GM12878 (cell line): ENCODE measurements at regions not wholly inside any gene's neighbourhood (a gene's known extent, or its start where the extent isn't known, plus 50 kb on each side); places are given as distances from the start of the nearest gene placed in this dataset.
"Not testable (repeated sequence)": the region's sequence is repeated elsewhere in the genome, so short reads cannot be mapped to it uniquely, and the experiment has no call there.

Source experiments
- ATAC-seq: fragments of 200-7000 bp; cut with Tn5 transposase; 3 replicates; pipeline ENCODE4 v1.9.1; 2020; ENCODE audit warnings: mild to moderate bottlenecking, moderate library complexity
- BruUV-seq: library from RNA; stranded (reverse); fragments of 400-500 nt; replicated peaks from 2 replicates; lab custom pipeline; 2021; lab: Mats Ljungman, UMichigan
- CTCF ChIA-PET: fragments of 300-600 bp; sonication (Branson Sonifier 250); formaldehyde crosslinking; extraction: SDS; loops from one replicate; lab custom pipeline; 2021; ENCODE audit warnings: inconsistent platforms; lab: Yijun Ruan, JAX
- POLR2A ChIA-PET: fragments of 350-600 bp; formaldehyde crosslinking; extraction: SDS; loops from one replicate; lab custom pipeline; 2021; ENCODE audit warnings: inconsistent platforms; lab: Charles Lee
- RAD21 ChIA-PET: fragments of 300-600 bp; sonication (Branson Sonifier 250); formaldehyde crosslinking; loops from one replicate; lab custom pipeline; 2023; ENCODE audit warnings: antibody characterized with exemption; ENCODE audit not compliant: unreplicated experiment; lab: Charles Lee
- SMC1A ChIA-PET: fragments of 300-600 bp; sonication (Branson Sonifier 250); formaldehyde crosslinking; loops from one replicate; lab custom pipeline; 2023; ENCODE audit not compliant: unreplicated experiment, uncharacterized antibody; lab: Charles Lee
- DNase-seq: peaks from one replicate; pipeline ENCODE4 v3.0.0-alpha.2; 2011; ENCODE audit warnings: low read depth, low spot score
- FAIRE-seq: peaks from 3 replicates; lab custom pipeline; 2011; peaks lifted over from hg19 to GRCh38; lab: Jason Lieb, UNC
- H2AFZ ChIP-seq: 2 replicates; pipeline ENCODE4 v1.6.0; 2011; ENCODE audit warnings: low read depth, low read length, control low read depth; ENCODE audit not compliant: control insufficient read depth
- H3K27ac ChIP-seq: 2 replicates; pipeline ENCODE4 v1.5.1; 2011; ENCODE audit warnings: control low read depth; ENCODE audit not compliant: control insufficient read depth, insufficient read depth
- H3K27me3 ChIP-seq, 2 experiments: replicated peaks in 1 of 2; 2 replicates each; pipeline versions ENCODE4 v1.6.0 to v1.6.1; 2011; ENCODE audit warnings: low read length in 1 of 2; ENCODE audit not compliant: control insufficient read depth in 2 of 2, insufficient read depth in 2 of 2
- H3K36me3 ChIP-seq, 2 experiments: 2 replicates each; pipeline ENCODE4 v1.5.1; 2011; ENCODE audit warnings: low read length in 1 of 2; ENCODE audit not compliant: control insufficient read depth in 2 of 2, insufficient read depth in 2 of 2
- H3K4me1 ChIP-seq: 2 replicates; pipeline ENCODE4 v1.6.1; 2011; ENCODE audit warnings: mild to moderate bottlenecking, low read length, moderate library complexity, mixed read lengths; ENCODE audit not compliant: control insufficient read depth, insufficient read depth
- H3K4me2 ChIP-seq: 2 replicates; pipeline ENCODE4 v1.6.0; 2011; ENCODE audit warnings: control low read depth; ENCODE audit not compliant: control insufficient read depth, insufficient read depth
- H3K4me3 ChIP-seq: fragments of 200-600 bp; sonication (generic); 2 replicates; pipeline ENCODE4 v1.5.1; 2016
- H3K79me2 ChIP-seq: 2 replicates; pipeline ENCODE4 v1.6.0; 2011; ENCODE audit warnings: low read length; ENCODE audit not compliant: control insufficient read depth, insufficient read depth
- H3K9ac ChIP-seq: 2 replicates; pipeline ENCODE4 v1.8.0; 2011; ENCODE audit warnings: low read length, control low read depth, mixed read lengths; ENCODE audit not compliant: control insufficient read depth, insufficient read depth
- H3K9me3 ChIP-seq: replicated peaks from 3 replicates; pipeline ENCODE4 v1.5.1; 2011; ENCODE audit warnings: mild to moderate bottlenecking, low read length; ENCODE audit not compliant: control insufficient read depth, insufficient read depth
- H4K20me1 ChIP-seq: 2 replicates; pipeline ENCODE4 v1.6.0; 2011; ENCODE audit not compliant: control insufficient read depth, insufficient read depth
- BRCA1 ChIP-seq: IDR thresholded peaks from 2 replicates; pipeline ENCODE4 v1.6.1; 2011; ENCODE audit warnings: low read depth, low read length, improper control_type of control experiment
- CBX5 ChIP-seq: sonication (generic); IDR thresholded peaks from 2 replicates; pipeline ENCODE4 v1.6.1; 2016; ENCODE audit warnings: low read depth, moderate library complexity, mild to moderate bottlenecking, inconsistent platforms
- CHD4 ChIP-seq: fragments of 200-600 bp; sonication (generic); IDR thresholded peaks from 2 replicates; pipeline ENCODE4 v1.6.1; 2016; ENCODE audit warnings: mild to moderate bottlenecking
- CREM ChIP-seq: IDR thresholded peaks from 2 replicates; pipeline ENCODE4 v1.6.1; 2014; ENCODE audit warnings: antibody characterized with exemption, low read depth
- ETV6 ChIP-seq, 2 experiments: fragments of 450-650 bp in 1 of 2; IDR thresholded peaks in 1 of 2; conservative IDR thresholded peaks in 1 of 2; 2 replicates each; pipeline ENCODE4 v1.6.1; 2014; ENCODE audit warnings: antibody characterized with exemption in 1 of 2, borderline replicate concordance in 1 of 2, low read depth in 1 of 2, mild to moderate bottlenecking in 1 of 2, moderate library complexity in 1 of 2
- JUND ChIP-seq: IDR thresholded peaks from 2 replicates; pipeline ENCODE4 v1.6.1; 2012; ENCODE audit warnings: low read depth, mild to moderate bottlenecking, low read length, improper control_type of control experiment, moderate library complexity
- KAT2A ChIP-seq: conservative IDR thresholded peaks from 2 replicates; pipeline ENCODE4 v1.6.1; 2011; ENCODE audit warnings: low read depth, low read length; ENCODE audit not compliant: control insufficient read depth
- MLLT1 ChIP-seq: fragments of 450-650 bp; IDR thresholded peaks from 2 replicates; pipeline ENCODE4 v1.6.1; 2016; ENCODE audit warnings: mild to moderate bottlenecking
- NFXL1 ChIP-seq: fragments of 450-650 bp; IDR thresholded peaks from 2 replicates; pipeline ENCODE4 v1.6.1; 2017; ENCODE audit warnings: antibody characterized with exemption, mild to moderate bottlenecking, borderline replicate concordance
- NR2F1 ChIP-seq: fragments of 450-650 bp; conservative IDR thresholded peaks from 2 replicates; pipeline ENCODE4 v1.6.1; 2017; ENCODE audit warnings: mild to moderate bottlenecking
- PAX5 ChIP-seq: IDR thresholded peaks from 2 replicates; pipeline ENCODE4 v1.6.1; 2011; ENCODE audit warnings: low read depth, low read length, borderline replicate concordance
- RB1 ChIP-seq: fragments of 450-650 bp; formaldehyde crosslinking; IDR thresholded peaks from 2 replicates; pipeline ENCODE4 v1.6.1; 2017; ENCODE audit warnings: mild to moderate bottlenecking, borderline replicate concordance
- RELA ChIP-seq: fragments of 450-650 bp; IDR thresholded peaks from 2 replicates; pipeline ENCODE4 v1.8.0; 2014; ENCODE audit warnings: borderline replicate concordance; ENCODE audit not compliant: partially characterized antibody
- SREBF1 ChIP-seq: IDR thresholded peaks from 2 replicates; pipeline ENCODE4 v1.6.1; 2012; ENCODE audit warnings: mild to moderate bottlenecking, low read length
- SUPT20H ChIP-seq: IDR thresholded peaks from 2 replicates; pipeline ENCODE4 v1.6.1; 2011; ENCODE audit warnings: low read depth, mild to moderate bottlenecking, low read length, moderate library complexity, borderline replicate concordance; ENCODE audit not compliant: control insufficient read depth
- ZNF217 ChIP-seq: fragments of 450-650 bp; IDR thresholded peaks from 2 replicates; pipeline ENCODE4 v1.6.1; 2017; ENCODE audit warnings: antibody characterized with exemption, mild to moderate bottlenecking
- ZNF384 ChIP-seq: IDR thresholded peaks from 2 replicates; pipeline ENCODE4 v1.6.1; 2012; ENCODE audit warnings: low read depth, mild to moderate bottlenecking, low read length, improper control_type of control experiment, borderline replicate concordance
- ZZZ3 ChIP-seq: IDR thresholded peaks from 2 replicates; pipeline ENCODE4 v1.6.1; 2011; ENCODE audit warnings: low read depth; ENCODE audit not compliant: control insufficient read depth, insufficient read length
- WGBS: methylation state at CpG from one replicate; pipeline ENCODE4 v1.1.6; 2016; ENCODE audit warnings: low lambda C conversion rate; ENCODE audit not compliant: insufficient replicate concordance, insufficient coverage; ENCODE audit errors: missing lambda C conversion rate; 5-methylcytosine and 5-hydroxymethylcytosine counted together
- in situ Hi-C: fragments of 300-500 bp; cut with MboI; formaldehyde crosslinking; loops from 9 replicates; pipeline ENCODE4 v1.14.3; 2018; ENCODE audit warnings: mixed read lengths
- intact Hi-C: fragments of 100-400 bp; cut with micrococcal nuclease; formaldehyde crosslinking; loops from one replicate; pipeline ENCODE4 v1.14.2; 2022; ENCODE audit not compliant: unreplicated experiment

DNA sequence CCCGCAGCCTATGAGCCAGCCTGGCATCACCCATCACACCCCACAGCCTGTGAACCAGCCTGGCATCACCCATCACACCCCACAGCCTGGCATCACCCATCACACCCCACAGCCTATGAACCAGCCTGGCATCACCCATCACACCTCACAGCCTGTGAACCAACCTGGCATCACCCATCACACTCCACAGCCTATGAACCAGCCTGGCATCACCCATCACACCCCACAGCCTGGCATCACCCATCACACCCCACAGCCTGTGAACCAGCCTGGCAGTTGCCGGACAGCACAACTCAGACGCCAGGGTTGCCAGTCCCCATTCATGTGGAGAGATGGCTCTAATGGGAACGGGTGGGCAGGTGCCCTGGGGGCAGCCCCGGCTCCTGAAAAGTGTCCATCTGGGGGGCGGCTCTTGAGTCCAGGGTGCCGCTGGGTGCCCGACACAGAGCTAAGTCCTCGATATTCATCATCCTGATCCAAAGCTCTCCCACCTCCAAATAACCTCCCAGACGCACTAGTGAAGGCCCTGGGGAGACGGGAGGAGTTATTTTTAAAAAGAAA is 116.9 kb upstream of the AFDN start:
- H3K4me3 ChIP-seq, ATAC-seq, BruUV-seq, RAD21 ChIA-PET, H3K9ac ChIP-seq, H3K4me1 ChIP-seq, in situ Hi-C loops, H3K27me3 ChIP-seq, H2AFZ ChIP-seq, H3K27ac ChIP-seq, H3K79me2 ChIP-seq, intact Hi-C loops, CTCF ChIA-PET, H4K20me1 ChIP-seq, FAIRE-seq, H3K4me2 ChIP-seq, DNase-seq, H3K36me3 ChIP-seq, SMC1A ChIA-PET, POLR2A ChIA-PET, H3K9me3 ChIP-seq: not testable (repeated sequence)
- 41% methylated on average over 11 of the region's 11 CpGs for WGBS

DNA sequence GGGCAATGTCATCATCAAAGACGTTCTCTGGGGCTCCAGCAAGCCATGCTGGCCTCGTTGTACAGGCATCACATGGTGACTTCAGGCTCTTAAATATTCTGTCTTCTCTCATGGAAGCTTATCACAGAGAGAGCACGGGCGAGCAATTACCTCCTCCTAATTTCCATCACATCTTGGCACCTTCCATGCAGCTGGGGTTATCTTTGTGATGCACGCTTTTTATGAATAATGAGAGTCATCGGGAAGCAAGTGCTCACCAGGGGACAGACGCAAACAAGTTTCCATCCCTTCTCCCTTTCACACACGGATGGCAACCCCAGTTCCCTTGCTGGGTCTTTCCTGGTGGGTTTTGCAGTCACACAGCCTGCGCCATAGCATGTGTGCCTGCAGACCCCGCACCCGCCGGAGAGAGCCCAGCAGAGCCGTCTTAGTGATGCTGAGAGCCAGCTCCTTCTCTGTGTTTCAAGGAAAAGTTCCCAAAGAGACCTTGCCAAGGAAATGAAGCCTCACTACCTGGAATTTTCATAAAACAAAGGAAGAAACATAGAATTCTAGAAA is 116.3 kb upstream of the AFDN start:
- ChIA-PET CTCF (no interaction called here), POLR2A (no interaction called here)
- no peaks in the 10 kb centered on the region for H4K20me1 ChIP-seq

More for the DNA sequence above, 116.3 kb upstream of the AFDN start:
- BruUV-seq: no TSS peak
- ATAC-seq (no peak), FAIRE-seq (no peak), DNase-seq (no peak)
- RAD21 ChIA-PET: no interaction called here
- TF ChIP-seq CHD4 (no peak), MLLT1 (no peak), BRCA1 (no peak), RELA (no peak), RB1 (no peak), PAX5 (no peak), NFXL1 (no peak), SUPT20H (no peak), CREM (no peak), KAT2A (no peak), CBX5 (no peak), JUND (no peak), ZZZ3 (no peak), ZNF217 (no peak), NR2F1 (no peak), ZNF384 (no peak), SREBF1 (no peak), ETV6 (conservative IDR thresholded peaks at IDR 0.05 in 1 of 2, IDR thresholded peaks at IDR 0.05 in 1 of 2; ENCODE audit: borderline replicate concordance in 1 of 2, low read depth in 1 of 2) (no peak)
- Histone ChIP-seq H3K27ac (no peak overlapping the region), H2AFZ (no peak overlapping the region), H3K4me2 (no peak overlapping the region), H3K4me1 (peaks cover 9% of the 10 kb centered on the region; the same call in 1 of the 2 replicates), H3K4me3 (no peak overlapping the region), H3K36me3 (no peaks in the 10 kb centered on the region), H3K79me2 (no peaks in the 10 kb centered on the region), H3K9ac (no peak overlapping the region), H3K27me3 (peaks cover 7 to 8% of the 10 kb centered on the region in 2 experiments), H3K9me3 (no peaks in the 10 kb centered on the region)
- WGBS: 47% methylated on average over 13 of the region's 13 CpGs
- in situ Hi-C loops: no loop called here
- intact Hi-C loops: no loop called here
- SMC1A ChIA-PET: no interaction called here
